Lower leg skin (tissue), 4 donors: ENCODE measurements at regions not wholly inside any gene's neighbourhood (a gene's known extent, or its start where the extent isn't known, plus 50 kb on each side); places are given as distances from the start of the nearest gene placed in this dataset.

Experiments
- DNase-seq, 2 donors: peaks; one replicate each; pipeline ENCODE4 v3.0.0-alpha.2; 2019; ENCODE audit warnings: low spot score in 2 of 2
- H3K4me3 ChIP-seq: fragments of 200-600 bp; sonication (generic); 2 replicates; pipeline ENCODE4 v1.5.1; 2017; ENCODE audit warnings: mild to moderate bottlenecking, low read depth; ENCODE audit not compliant: poor library complexity, severe bottlenecking
- POLR2A ChIP-seq, 2 donors: fragments of 450-650 bp; IDR thresholded peaks; one replicate each; pipeline ENCODE4 v1.6.1; 2016 to 2017; ENCODE audit warnings: antibody characterized with exemption in 2 of 2, mild to moderate bottlenecking in 1 of 2, moderate library complexity in 1 of 2
- WGBS, 2 donors: methylation state at CpG; one replicate each; pipeline ENCODE4 v1.1.5; 2018; 5-methylcytosine and 5-hydroxymethylcytosine counted together
- intact Hi-C: fragments of 100-400 bp; cut with DNase I; formaldehyde crosslinking; loops from one replicate; pipeline ENCODE4 v1.15.0; 2023; ENCODE audit warnings: low total_unique reads
- TF ChIP-seq, protein P1 (sequence below), 3 donors: fragments of 450-650 bp; IDR thresholded peaks; one replicate each; pipeline ENCODE4 v1.5.1; 2016; ENCODE audit warnings: antibody characterized with exemption in 3 of 3, mild to moderate bottlenecking in 3 of 3, moderate library complexity in 2 of 3

- no peak overlapping the region for H3K4me3 ChIP-seq
- intact Hi-C loops, result no loop called here
- DNase-seq, result no peak
- WGBS, 2 donors, result 74 to 78% methylated on average over 5 of the region's 5 CpGs
- TF ChIP-seq, protein P1, sequence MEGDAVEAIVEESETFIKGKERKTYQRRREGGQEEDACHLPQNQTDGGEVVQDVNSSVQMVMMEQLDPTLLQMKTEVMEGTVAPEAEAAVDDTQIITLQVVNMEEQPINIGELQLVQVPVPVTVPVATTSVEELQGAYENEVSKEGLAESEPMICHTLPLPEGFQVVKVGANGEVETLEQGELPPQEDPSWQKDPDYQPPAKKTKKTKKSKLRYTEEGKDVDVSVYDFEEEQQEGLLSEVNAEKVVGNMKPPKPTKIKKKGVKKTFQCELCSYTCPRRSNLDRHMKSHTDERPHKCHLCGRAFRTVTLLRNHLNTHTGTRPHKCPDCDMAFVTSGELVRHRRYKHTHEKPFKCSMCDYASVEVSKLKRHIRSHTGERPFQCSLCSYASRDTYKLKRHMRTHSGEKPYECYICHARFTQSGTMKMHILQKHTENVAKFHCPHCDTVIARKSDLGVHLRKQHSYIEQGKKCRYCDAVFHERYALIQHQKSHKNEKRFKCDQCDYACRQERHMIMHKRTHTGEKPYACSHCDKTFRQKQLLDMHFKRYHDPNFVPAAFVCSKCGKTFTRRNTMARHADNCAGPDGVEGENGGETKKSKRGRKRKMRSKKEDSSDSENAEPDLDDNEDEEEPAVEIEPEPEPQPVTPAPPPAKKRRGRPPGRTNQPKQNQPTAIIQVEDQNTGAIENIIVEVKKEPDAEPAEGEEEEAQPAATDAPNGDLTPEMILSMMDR (IDR thresholded peaks at IDR 0.05), result no peak
- TF ChIP-seq POLR2A (IDR thresholded peaks at IDR 0.05), result no peak
Measured at GRCh38 chrX:9221781-9222180, 187.9 kb upstream of the FAM9B start.

GRCh38 chrX:9222299-9222698 is 188.4 kb upstream of the FAM9B start:
- intact Hi-C loops, result no loop called here
- DNase-seq, result no peak
- no peak for TF ChIP-seq POLR2A (IDR thresholded peaks at IDR 0.05)
- TF ChIP-seq, protein P1 (IDR thresholded peaks at IDR 0.05), result no peak
- 72 to 86% methylated on average over 9 of the region's 9 CpGs for WGBS, 2 donors
- H3K4me3 ChIP-seq, result no peak overlapping the region

- DNase-seq, result no peak
- no peak for TF ChIP-seq POLR2A (IDR thresholded peaks at IDR 0.05)
- TF ChIP-seq, protein P1 (IDR thresholded peaks at IDR 0.05), result no peak
- 66 to 78% methylated on average over 6 of the region's 6 CpGs for WGBS, 2 donors
- intact Hi-C loops, result no loop called here
- H3K4me3 ChIP-seq, result no peak overlapping the region
Measured at GRCh38 chrX:9227276-9227675, 193.3 kb upstream of the FAM9B start.

DNA sequence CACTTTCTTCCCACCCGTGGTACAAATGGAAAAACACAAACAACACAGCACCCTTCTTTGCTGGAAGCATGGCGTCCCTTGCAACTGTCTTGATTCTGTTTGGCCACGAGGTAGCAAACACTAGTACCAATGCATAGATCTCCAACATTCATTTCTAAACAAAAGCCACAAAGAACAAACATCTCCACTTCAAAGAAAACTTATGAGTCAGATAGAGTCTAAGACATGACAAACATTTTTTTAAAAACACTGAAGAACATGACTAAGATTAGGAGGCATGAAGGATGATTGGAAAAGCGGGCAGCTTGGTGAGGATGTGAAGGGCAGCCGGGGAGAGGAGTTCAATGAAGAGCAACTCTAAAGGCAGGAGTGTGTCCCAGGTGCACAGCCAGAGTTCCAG is 197.6 kb upstream of the FAM9B start:
- WGBS, 2 donors, result 74 to 89% methylated on average over 5 of the region's 5 CpGs
- TF ChIP-seq POLR2A (IDR thresholded peaks at IDR 0.05), result no peak
- TF ChIP-seq, protein P1 (IDR thresholded peaks at IDR 0.05), result no peak

GRCh38 chrX:9233141-9233540 is 199.2 kb upstream of the FAM9B start:
- DNase-seq, result no peak
- WGBS, 2 donors, result 30 to 50% methylated on average over 5 of the region's 5 CpGs
- no peak for TF ChIP-seq POLR2A (IDR thresholded peaks at IDR 0.05)
- TF ChIP-seq, protein P1 (IDR thresholded peaks at IDR 0.05), result no peak
- no peak overlapping the region for H3K4me3 ChIP-seq
- intact Hi-C loops, result no loop called here

More for the DNA sequence above, 197.6 kb upstream of the FAM9B start:
- intact Hi-C loops, result no loop called here
- DNase-seq, result no peak
- no peak overlapping the region for H3K4me3 ChIP-seq

DNA sequence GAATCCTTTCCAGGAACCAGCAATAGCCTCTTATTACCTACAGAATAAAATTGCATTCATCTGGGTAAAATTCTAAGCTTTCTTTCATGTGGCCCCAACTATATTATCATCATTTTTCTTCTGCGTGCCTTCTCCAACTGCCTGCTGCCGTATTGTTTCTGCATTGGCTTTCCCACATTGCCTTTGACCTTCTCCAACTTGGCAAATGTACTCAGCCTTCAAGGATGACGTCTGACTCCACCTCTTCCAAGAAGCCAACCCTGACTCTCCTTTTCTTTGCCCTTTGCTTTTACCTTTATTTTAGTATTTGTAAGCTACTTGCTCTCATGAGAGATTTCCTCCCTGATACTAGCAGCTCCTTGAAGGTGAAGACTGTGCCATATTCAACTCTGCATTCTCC is 200.4 kb upstream of the FAM9B start:
- DNase-seq, result no peak
- no peak overlapping the region for H3K4me3 ChIP-seq
- no peak for TF ChIP-seq POLR2A (IDR thresholded peaks at IDR 0.05)
- TF ChIP-seq, protein P1 (IDR thresholded peaks at IDR 0.05), result no peak
- WGBS, 2 donors, result 72 to 75% methylated on average over 3 of the region's 3 CpGs
- intact Hi-C loops, result no loop called here
